GM10266 (cell line): ENCODE measurements at regions not wholly inside any gene's neighbourhood (a gene's known extent, or its start where the extent isn't known, plus 50 kb on each side); places are given as distances from the start of the nearest gene placed in this dataset.
"Not testable (repeated sequence)": the region's sequence is repeated elsewhere in the genome, so short reads cannot be mapped to it uniquely, and the experiment has no call there.

ENCODE experiments used
- DNase-seq: peaks from one replicate; pipeline ENCODE4 v3.0.0; 2012; ENCODE audit errors: extremely low spot score
- TF ChIP-seq, protein P1 (sequence below): IDR thresholded peaks from 2 replicates; pipeline ENCODE4 v1.5.1; 2012; ENCODE audit warnings: mild to moderate bottlenecking, low read depth; ENCODE audit not compliant: control insufficient read depth, insufficient read depth; ENCODE audit errors: missing control alignments

DNA sequence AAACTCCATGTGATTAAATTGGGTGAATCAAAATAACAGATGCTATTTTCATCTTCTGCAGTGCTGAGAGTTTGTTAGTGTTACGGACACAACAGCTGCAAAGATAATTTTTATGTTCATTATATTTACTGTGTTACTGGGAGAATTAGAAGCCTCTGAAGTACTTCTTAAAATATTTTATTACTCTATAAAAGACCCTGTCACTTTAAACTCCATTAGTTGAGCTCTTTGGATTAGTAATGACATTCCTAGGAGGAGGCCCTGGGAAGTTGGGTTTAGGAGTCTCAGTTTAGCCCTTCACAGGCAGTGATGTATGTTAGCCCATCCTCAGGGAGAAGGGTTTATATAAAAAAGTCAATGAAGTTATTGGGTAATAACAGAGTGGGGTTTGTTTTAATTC is 596.7 kb downstream of the JRKL start:
- TF ChIP-seq, protein P1, sequence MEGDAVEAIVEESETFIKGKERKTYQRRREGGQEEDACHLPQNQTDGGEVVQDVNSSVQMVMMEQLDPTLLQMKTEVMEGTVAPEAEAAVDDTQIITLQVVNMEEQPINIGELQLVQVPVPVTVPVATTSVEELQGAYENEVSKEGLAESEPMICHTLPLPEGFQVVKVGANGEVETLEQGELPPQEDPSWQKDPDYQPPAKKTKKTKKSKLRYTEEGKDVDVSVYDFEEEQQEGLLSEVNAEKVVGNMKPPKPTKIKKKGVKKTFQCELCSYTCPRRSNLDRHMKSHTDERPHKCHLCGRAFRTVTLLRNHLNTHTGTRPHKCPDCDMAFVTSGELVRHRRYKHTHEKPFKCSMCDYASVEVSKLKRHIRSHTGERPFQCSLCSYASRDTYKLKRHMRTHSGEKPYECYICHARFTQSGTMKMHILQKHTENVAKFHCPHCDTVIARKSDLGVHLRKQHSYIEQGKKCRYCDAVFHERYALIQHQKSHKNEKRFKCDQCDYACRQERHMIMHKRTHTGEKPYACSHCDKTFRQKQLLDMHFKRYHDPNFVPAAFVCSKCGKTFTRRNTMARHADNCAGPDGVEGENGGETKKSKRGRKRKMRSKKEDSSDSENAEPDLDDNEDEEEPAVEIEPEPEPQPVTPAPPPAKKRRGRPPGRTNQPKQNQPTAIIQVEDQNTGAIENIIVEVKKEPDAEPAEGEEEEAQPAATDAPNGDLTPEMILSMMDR, result no peak

DNA sequence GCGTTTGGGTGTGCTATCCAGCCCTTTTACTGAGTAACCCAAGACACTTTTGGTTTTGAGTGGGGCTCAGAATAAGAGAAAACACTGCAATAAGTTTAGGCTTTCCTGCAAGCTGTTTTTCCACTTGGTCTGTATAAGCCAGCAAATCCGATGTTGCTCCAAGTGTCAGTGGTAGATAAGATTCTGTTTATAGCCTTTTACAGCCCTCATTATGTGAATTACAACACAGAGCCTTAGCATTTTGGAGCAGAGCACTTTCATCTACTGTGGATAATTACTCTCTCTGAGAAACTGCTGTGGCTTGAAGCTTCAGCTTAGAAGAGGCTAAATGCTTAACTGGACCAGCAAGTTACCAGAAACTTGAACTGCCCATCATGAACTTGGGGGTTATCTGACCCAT is 601.1 kb downstream of the JRKL start:
- DNase-seq, result no peak
- TF ChIP-seq, protein P1, result no peak

More for the DNA sequence above, 596.7 kb downstream of the JRKL start:
- no peak for DNase-seq

DNA sequence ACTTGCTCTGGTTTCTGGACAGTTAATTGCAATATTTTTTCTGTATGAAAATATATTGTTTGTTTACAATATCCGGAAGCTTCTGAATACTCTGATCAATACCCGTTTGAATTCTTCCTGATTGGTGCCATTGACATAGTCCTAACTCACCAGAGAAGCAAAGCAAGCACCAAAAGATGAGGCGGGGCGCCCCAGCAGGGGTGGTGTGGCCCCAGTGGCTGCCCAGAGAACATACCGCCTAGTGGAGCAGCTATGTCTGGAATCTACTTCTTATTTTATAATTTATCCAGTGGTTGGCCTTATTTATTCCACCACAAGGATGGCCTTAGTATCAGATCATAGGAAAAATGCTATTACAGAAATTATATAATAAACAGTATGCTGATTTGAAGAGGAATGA is 610.7 kb downstream of the JRKL start:
- TF ChIP-seq, protein P1, result no peak
- no peak for DNase-seq

DNA sequence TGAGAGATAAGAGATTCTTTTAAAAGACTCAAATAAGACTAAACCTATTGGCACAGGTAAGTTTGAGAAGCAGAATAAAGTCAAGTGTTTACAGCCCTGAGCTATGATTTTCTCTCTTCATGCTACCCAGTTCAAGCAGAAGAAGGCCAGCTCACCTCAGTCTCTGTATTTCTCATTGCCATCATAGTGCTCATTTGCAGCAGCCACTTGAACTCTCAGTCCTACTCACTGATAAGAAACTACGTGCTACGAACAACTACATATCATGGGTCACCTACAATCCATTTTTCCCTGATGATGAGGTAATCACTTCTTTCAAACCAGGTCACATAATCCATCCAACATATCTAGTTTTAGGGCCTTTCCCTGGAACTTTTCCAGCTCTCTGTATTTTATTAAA is 617.5 kb downstream of the JRKL start:
- TF ChIP-seq, protein P1, result no peak
- DNase-seq, result no peak

DNA sequence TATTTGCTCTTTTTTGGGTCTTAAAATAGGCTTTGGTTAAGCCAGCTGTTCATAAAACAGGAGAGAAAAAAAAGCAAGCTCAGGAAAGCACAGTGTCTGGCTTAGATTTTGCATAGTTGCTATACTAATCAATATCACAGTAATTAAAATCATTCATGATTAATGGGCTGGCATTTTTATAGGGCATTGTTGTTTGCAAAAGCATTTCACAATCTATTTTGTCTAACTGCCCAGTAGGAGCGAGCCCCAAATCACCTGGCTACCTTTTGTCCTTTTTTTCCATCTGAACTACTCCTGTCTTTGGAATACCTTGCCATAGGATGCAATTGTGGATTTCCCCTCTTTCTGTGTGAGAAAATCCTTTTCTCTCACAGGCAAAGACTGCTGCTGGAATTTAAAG is 619.8 kb downstream of the JRKL start:
- no peak for DNase-seq
- TF ChIP-seq, protein P1, result no peak

DNA sequence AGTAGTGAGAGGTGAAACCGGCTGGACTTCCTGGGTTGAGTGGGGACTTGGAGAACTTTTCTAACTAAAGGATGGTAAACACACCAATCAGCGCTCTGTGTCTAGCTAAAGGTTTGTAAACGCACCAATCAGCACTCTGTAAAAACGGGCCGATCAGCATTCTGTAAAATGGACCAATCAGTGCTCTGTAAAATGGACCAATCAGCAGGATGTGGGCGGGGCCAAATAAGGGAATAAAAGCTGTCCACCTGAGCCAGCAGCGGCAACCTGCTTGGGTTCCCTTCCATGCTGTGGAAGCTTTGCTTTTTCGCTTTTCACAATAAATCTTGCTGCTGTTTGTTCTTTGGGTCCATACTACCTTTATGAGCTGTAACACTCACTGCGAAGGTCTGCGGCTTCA is 621.2 kb downstream of the JRKL start:
- not testable (repeated sequence) for DNase-seq

DNA sequence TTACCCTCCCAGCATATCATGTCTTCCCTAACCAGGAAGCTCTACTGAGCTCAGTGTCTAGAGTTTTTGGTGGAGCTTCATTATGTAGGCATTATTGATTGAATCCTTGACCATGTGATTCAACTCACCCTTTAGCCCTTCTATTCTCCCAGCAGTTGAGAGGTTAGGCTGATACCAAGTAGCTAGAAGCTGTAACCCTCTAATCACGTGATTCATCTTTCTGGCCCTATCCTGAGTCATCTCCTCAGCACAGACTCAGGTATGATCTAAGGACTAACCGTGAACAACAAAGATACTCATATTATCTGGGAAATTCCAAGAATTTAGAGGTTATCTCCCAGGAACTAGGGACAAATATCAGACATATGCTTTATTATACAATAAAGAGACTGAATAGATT is 625.5 kb downstream of the JRKL start:
- DNase-seq, result no peak
- TF ChIP-seq, protein P1, result no peak

DNA sequence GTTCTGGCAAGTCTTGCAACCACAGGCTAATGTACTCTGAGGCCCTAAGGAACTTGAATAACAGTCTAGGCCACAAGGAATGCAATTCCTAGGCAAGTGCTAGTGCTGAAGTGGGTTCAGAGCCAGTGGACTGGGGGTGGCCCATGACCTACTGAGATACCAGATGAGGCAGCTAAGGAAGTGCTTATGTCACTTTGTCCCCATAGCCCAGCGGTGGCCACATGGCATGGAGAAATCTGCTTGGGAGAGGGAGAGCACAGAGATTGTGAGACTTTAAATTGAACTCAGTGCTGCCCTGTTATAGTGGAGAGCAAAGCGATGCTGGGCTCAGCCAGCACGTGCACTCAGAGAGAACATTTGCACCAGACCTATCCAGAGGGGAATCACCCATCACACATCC is 629.5 kb downstream of the JRKL start:
- TF ChIP-seq, protein P1, result no peak
- DNase-seq, result no peak
